Tibial nerve (tissue), 4 donors: ENCODE measurements at regions not wholly inside any gene's neighbourhood (a gene's known extent, or its start where the extent isn't known, plus 50 kb on each side); places are given as distances from the start of the nearest gene placed in this dataset.

Source experiments
- DNase-seq, 2 donors: peaks; one replicate each; pipeline ENCODE4 v3.0.0-alpha.2; 2019; ENCODE audit warnings: low spot score in 2 of 2
- H3K27ac ChIP-seq, 4 donors: fragments of 200-600 bp; sonication (generic) in 3 of 4; one replicate each; pipeline ENCODE4 v1.5.1; 2017 to 2019; ENCODE audit warnings: mild to moderate bottlenecking in 1 of 4
- H3K27me3 ChIP-seq, 2 donors: fragments of 200-600 bp; sonication (generic) in 1 of 2; one replicate each; pipeline versions ENCODE4 v1.5.1 to v1.6.0; 2017 to 2019
- H3K36me3 ChIP-seq, 3 donors: fragments of 200-600 bp; sonication (generic); one replicate each; pipeline ENCODE4 v1.5.1; 2018 to 2019
- H3K4me1 ChIP-seq, 4 donors: fragments of 200-600 bp; sonication (generic) in 3 of 4; one replicate each; pipeline ENCODE4 v1.5.1; 2017 to 2019
- H3K4me3 ChIP-seq, 4 donors: fragments of 200-600 bp; sonication (generic) in 3 of 4; one replicate each; pipeline ENCODE4 v1.5.1; 2017 to 2019; ENCODE audit warnings: mild to moderate bottlenecking in 1 of 4, moderate library complexity in 1 of 4
- H3K9me3 ChIP-seq, 4 donors: fragments of 200-600 bp; sonication (generic) in 3 of 4; one replicate each; pipeline ENCODE4 v1.5.1; 2017 to 2019
- CTCF ChIP-seq, 5 experiments: fragments of 200-600 bp in 3 of 5; fragments of 450-650 bp in 2 of 5; sonication (generic) in 3 of 5; IDR thresholded peaks; one replicate each; pipeline ENCODE4 v1.5.1; 2016 to 2019; ENCODE audit warnings: antibody characterized with exemption in 5 of 5, mild to moderate bottlenecking in 3 of 5, moderate library complexity in 2 of 5
- EP300 ChIP-seq, 2 donors: sonication (generic); formaldehyde crosslinking; IDR thresholded peaks; one replicate each; pipeline ENCODE4 v1.6.1; 2017; ENCODE audit warnings: antibody characterized with exemption in 2 of 2, mild to moderate bottlenecking in 1 of 2
- POLR2A ChIP-seq, 2 donors: fragments of 450-650 bp; IDR thresholded peaks; one replicate each; pipeline ENCODE4 v1.6.1; 2017; ENCODE audit warnings: antibody characterized with exemption in 2 of 2, mild to moderate bottlenecking in 2 of 2, moderate library complexity in 2 of 2
- WGBS, 2 donors: methylation state at CpG; one replicate each; pipeline ENCODE4 v1.1.5; 2018; 5-methylcytosine and 5-hydroxymethylcytosine counted together

- no peak for DNase-seq
- Histone ChIP-seq H3K4me1 (no peaks in the 10 kb centered on the region), H3K36me3 (no peaks in the 10 kb centered on the region), H3K27me3 (peaks cover 0 to 4% of the 10 kb centered on the region in 2 donors), H3K9me3 (no peaks in the 10 kb centered on the region), H3K4me3 (no peak overlapping the region), H3K27ac (no peak overlapping the region)
- WGBS, 2 donors, result 90 to 96% methylated on average over 3 to 4 of the region's 4 CpGs
- TF ChIP-seq CTCF (IDR thresholded peaks at IDR 0.05) (no peak), EP300 (IDR thresholded peaks at IDR 0.05) (no peak), POLR2A (IDR thresholded peaks at IDR 0.05) (no peak)
These were observed 178.4 kb downstream of the DLL1 start for GRCh38 chr6:170112583-170112860.

DNA sequence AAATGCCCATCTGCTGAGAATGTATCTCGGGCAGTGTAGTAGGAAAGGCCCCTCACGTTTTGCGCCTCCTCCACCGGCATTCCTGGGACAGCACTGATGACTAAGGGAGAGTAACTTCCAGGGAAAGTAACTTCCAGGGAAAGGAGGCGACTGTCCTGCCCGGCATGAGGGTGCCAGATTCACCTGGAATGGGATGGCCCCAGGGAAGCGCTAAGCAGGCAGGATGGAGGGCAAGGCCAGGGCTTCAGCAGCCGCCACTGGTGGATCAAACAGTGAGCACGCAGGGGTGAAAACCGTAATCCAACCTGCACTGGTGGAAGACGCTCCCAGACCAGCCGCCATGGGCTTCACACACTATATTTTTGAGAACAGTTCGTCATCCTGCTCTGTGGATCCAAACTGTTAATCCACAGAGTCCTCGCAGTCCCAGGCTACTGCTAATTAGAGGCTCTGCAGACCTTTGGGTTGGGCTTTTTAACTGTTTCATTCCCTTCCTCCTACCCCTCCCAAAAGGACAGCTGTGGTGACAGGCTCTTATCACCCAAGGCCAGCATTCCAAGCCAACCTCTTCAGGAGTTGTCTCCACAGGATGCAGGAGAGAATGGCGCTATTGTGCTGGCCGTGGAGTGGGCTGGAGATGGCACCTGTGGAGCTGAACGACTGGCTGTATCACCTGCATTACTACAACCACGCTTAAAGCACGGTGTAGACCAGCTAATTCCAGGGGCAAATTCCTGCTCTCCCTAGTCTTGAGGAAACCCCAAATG, 178.9 kb downstream of the DLL1 start:
- no peak overlapping the region for H3K27ac ChIP-seq
- WGBS, 2 donors, result 76 to 81% methylated on average over 19 of the region's 19 CpGs
- H3K4me1 ChIP-seq, result no peaks in the 10 kb centered on the region
- no peaks in the 10 kb centered on the region for H3K9me3 ChIP-seq
- peaks cover 0 to 4% of the 10 kb centered on the region in 2 donors for H3K27me3 ChIP-seq
- no peak for TF ChIP-seq CTCF (IDR thresholded peaks at IDR 0.05)
- H3K4me3 ChIP-seq, result no peak overlapping the region
- no peak for DNase-seq
- H3K36me3 ChIP-seq, result no peaks in the 10 kb centered on the region

GRCh38 chr6:170111141-170111664, 179.7 kb downstream of the DLL1 start:
- H3K27me3 ChIP-seq, result peaks cover 0 to 4% of the 10 kb centered on the region in 2 donors
- no peak overlapping the region for H3K4me3 ChIP-seq
- no peaks in the 10 kb centered on the region for H3K9me3 ChIP-seq
- no peaks in the 10 kb centered on the region for H3K36me3 ChIP-seq
- 43 to 63% methylated on average over 8 of the region's 8 CpGs for WGBS, 2 donors
- TF ChIP-seq CTCF (IDR thresholded peaks at IDR 0.05) (no peak), POLR2A (IDR thresholded peaks at IDR 0.05) (no peak), EP300 (IDR thresholded peaks at IDR 0.05) (no peak)
- no peaks in the 10 kb centered on the region for H3K4me1 ChIP-seq
- no peak overlapping the region for H3K27ac ChIP-seq
- DNase-seq, result no peak

DNA sequence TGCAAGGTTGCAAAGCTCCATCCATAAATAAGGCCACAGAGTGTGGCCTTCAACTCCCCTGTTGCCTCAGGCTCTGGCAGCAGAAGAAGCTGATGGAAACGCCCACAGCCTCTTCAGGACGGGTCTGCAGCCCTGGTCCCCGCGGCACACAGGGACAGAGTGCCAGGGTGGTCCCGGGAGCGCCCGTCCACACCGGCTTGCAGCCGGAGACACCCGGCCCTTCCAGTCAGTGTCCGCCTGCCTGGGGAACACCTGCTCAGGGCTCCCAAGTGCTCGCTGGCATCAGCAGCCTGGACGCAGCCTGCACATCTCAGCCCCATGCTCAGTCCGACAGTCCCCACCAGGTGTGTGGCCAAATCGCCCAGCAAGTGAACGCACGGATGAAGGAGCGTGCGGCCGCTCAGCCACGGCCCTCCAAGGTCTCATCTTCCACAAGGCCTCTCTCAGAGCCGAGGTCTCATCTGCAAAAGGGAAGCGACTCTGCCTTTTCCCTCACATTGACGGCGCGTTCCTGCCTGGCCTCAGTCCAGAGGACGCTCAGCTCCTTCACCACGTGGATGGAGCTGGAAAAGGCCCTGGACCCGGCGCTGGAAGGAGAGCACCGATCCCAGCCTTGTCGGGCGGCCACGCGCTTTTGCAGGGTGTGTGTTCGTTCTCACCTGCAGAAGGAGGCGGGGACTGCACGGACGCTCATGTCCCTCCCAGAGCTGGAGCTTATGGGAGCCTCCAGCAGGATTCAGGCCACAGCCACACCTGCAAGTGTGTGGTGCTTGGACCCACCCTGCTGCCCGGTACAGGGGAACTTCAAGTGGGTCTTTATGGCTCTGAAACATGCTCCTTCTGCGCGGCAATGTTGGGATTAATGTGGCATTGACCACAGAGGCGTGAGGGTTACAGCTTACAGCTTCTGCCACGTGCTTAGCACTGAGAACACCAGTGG, 180.4 kb downstream of the DLL1 start:
- H3K4me3 ChIP-seq, result no peak overlapping the region
- H3K27me3 ChIP-seq, result peaks cover 0 to 4% of the 10 kb centered on the region in 2 donors
- no peaks in the 10 kb centered on the region for H3K9me3 ChIP-seq
- no peak overlapping the region for H3K27ac ChIP-seq
- no peak for TF ChIP-seq EP300 (IDR thresholded peaks at IDR 0.05)
- no peak for TF ChIP-seq CTCF (IDR thresholded peaks at IDR 0.05)
- TF ChIP-seq POLR2A (IDR thresholded peaks at IDR 0.05), result no peak
- no peaks in the 10 kb centered on the region for H3K36me3 ChIP-seq
- 81% methylated on average over 29 to 30 of the region's 44 CpGs for WGBS, 2 donors
- H3K4me1 ChIP-seq, result no peaks in the 10 kb centered on the region
- DNase-seq, result no peak
